ENCODE measurements at regions not wholly inside any gene's neighbourhood (a gene's known extent, or its start where the extent isn't known, plus 50 kb on each side); places are given as distances from the start of the nearest gene placed in this dataset.
A peak's percentile ranks its signal among the peaks of the same experiment; 100 is the strongest.

- Histone ChIP-seq H2AFZ (ENCODE audit: control insufficient read depth, low read length) (no peak overlapping the region), H3K27me3 (ENCODE audit: control insufficient read depth, extremely low read depth, insufficient read depth, low read length) (peaks cover 9% of the 10 kb centered on the region), H3K9me3 (ENCODE audit: control insufficient read depth, low read depth, low read length) (no peaks in the 10 kb centered on the region), H3K27ac (ENCODE audit: control insufficient read depth, insufficient read depth, low read length) (no peak overlapping the region), H3K4me1 (ENCODE audit: control insufficient read depth, extremely low read depth, insufficient read depth, low read length) (peaks cover 20% of the 10 kb centered on the region), H3K4me2 (ENCODE audit: control insufficient read depth, extremely low read depth, insufficient read depth, low read depth, low read length) (peak overlapping the region; percentile 37), H3K79me2 (ENCODE audit: control insufficient read depth, insufficient read depth, low read length) (no peaks in the 10 kb centered on the region), H3K4me3 (ENCODE audit: control insufficient read depth in 2 of 3, extremely low read depth in 1 of 3, insufficient read depth in 2 of 3, low read depth in 1 of 3, low read length in 3 of 3) (no peak overlapping the region), H3K36me3 (ENCODE audit: control insufficient read depth in 2 of 2, extremely low read depth in 1 of 2, insufficient read depth in 2 of 2, low read length in 2 of 2) (no peaks in the 10 kb centered on the region), H3K9ac (ENCODE audit: control insufficient read depth, extremely low read depth, insufficient read depth, low read length) (no peak overlapping the region), H4K20me1 (ENCODE audit: control insufficient read depth, extremely low read depth, insufficient read depth, low read length) (no peaks in the 10 kb centered on the region), H3K9me1 (ENCODE audit: control insufficient read depth, extremely low read depth, insufficient read depth, low read length) (no peaks in the 10 kb centered on the region)
- dilution Hi-C loops (cut with MboI; ENCODE audit: extremely low pct_ligation_motif_present, low sequenced_read_pairs), result no loop called here
- TF ChIP-seq CTCF (optimal IDR thresholded peaks at IDR 0.05 in 1 of 3, IDR thresholded peaks at IDR 0.05 in 1 of 3, conservative IDR thresholded peaks at IDR 0.05 in 1 of 3; ENCODE audit: extremely low read depth in 1 of 3, insufficient read depth in 2 of 3, low read length in 3 of 3) (no peak), EZH2 (IDR thresholded peaks at IDR 0.05; ENCODE audit: low read length) (no peak)
- FAIRE-seq, result no peak
- no peak for DNase-seq (ENCODE audit: low read depth, low spot score)
Observed at GRCh38 chr16:24671455-24671954, 57.9 kb upstream of the TNRC6A start.

- FAIRE-seq (no peak), DNase-seq (ENCODE audit: low read depth, low spot score) (no peak)
- Histone ChIP-seq H3K4me1 (ENCODE audit: control insufficient read depth, extremely low read depth, insufficient read depth, low read length) (peaks cover 20% of the 10 kb centered on the region), H3K9ac (ENCODE audit: control insufficient read depth, extremely low read depth, insufficient read depth, low read length) (no peak overlapping the region), H3K27ac (ENCODE audit: control insufficient read depth, insufficient read depth, low read length) (no peak overlapping the region), H2AFZ (ENCODE audit: control insufficient read depth, low read length) (no peak overlapping the region), H3K4me2 (ENCODE audit: control insufficient read depth, extremely low read depth, insufficient read depth, low read depth, low read length) (no peak overlapping the region), H3K9me3 (ENCODE audit: control insufficient read depth, low read depth, low read length) (no peaks in the 10 kb centered on the region), H3K27me3 (ENCODE audit: control insufficient read depth, extremely low read depth, insufficient read depth, low read length) (peaks cover 9% of the 10 kb centered on the region), H3K9me1 (ENCODE audit: control insufficient read depth, extremely low read depth, insufficient read depth, low read length) (no peaks in the 10 kb centered on the region), H3K4me3 (ENCODE audit: control insufficient read depth in 2 of 3, extremely low read depth in 1 of 3, insufficient read depth in 2 of 3, low read depth in 1 of 3, low read length in 3 of 3) (no peak overlapping the region), H4K20me1 (ENCODE audit: control insufficient read depth, extremely low read depth, insufficient read depth, low read length) (no peaks in the 10 kb centered on the region), H3K36me3 (ENCODE audit: control insufficient read depth in 2 of 2, extremely low read depth in 1 of 2, insufficient read depth in 2 of 2, low read length in 2 of 2) (no peaks in the 10 kb centered on the region), H3K79me2 (ENCODE audit: control insufficient read depth, insufficient read depth, low read length) (no peaks in the 10 kb centered on the region)
- dilution Hi-C loops (cut with MboI; ENCODE audit: extremely low pct_ligation_motif_present, low sequenced_read_pairs), result no loop called here
- TF ChIP-seq EZH2 (IDR thresholded peaks at IDR 0.05; ENCODE audit: low read length) (no peak), CTCF (optimal IDR thresholded peaks at IDR 0.05 in 1 of 3, IDR thresholded peaks at IDR 0.05 in 1 of 3, conservative IDR thresholded peaks at IDR 0.05 in 1 of 3; ENCODE audit: extremely low read depth in 1 of 3, insufficient read depth in 2 of 3, low read length in 3 of 3) (no peak)
Observed at GRCh38 chr16:24673155-24673554, 56.3 kb upstream of the TNRC6A start.

Data from keratinocyte (primary cell).